ENCODE measurements at regions not wholly inside any gene's neighbourhood (a gene's known extent, or its start where the extent isn't known, plus 50 kb on each side); places are given as distances from the start of the nearest gene placed in this dataset.
"Not testable (repeated sequence)": the region's sequence is repeated elsewhere in the genome, so short reads cannot be mapped to it uniquely, and the experiment has no call there.

- no peak for ATAC-seq
- intact Hi-C loops (cut with DNase I): no loop called here
- DNase-seq (ENCODE audit: missing footprints): no peak
Measured at GRCh38 chr17:13129356-13129755, 111.5 kb upstream of the ELAC2 start.

- intact Hi-C loops (cut with DNase I): no loop called here
- DNase-seq (ENCODE audit: missing footprints) (no peak), ATAC-seq (no peak)
Measured at GRCh38 chr17:13128676-13129075, 110.8 kb upstream of the ELAC2 start.

DNA sequence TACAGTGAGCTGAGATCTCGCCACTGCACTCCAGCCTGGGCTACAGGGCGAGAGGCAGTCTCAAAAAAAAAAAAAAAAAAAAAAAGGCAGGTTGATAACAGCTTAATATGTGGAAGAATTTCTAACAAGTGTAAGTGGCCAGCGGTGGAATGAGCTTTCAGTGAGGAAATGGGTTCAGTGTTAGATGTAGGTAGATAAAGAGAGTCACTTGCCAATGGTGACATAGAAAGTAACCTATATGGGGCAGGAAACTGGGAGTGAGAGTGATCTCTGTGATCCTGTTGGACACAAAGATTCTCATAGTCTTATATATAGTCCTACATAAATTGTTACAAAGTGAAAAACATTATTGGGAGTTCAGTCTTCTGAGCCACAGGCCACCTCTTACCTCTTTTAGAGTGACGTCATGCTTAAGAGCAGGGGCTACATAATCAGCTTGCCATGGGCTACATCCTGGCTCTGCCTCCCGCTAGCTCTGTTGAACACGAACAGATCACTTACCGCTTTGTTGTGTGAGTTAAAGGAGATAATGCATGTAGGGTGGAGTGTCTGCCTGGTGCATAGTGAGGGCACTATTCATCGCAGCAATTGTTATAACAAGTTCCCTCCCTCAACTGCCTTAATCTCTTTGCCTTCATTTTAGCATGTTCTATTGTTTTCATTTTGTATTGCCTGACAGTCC, 110.2 kb upstream of the ELAC2 start:
- no peak for DNase-seq (ENCODE audit: missing footprints)
- intact Hi-C loops (cut with DNase I): no loop called here
- no peak for ATAC-seq

GRCh38 chr17:13120864-13121263, 103.0 kb upstream of the ELAC2 start:
- DNase-seq (ENCODE audit: missing footprints): no peak
- intact Hi-C loops (cut with DNase I): no loop called here
- no peak for ATAC-seq

- intact Hi-C loops (cut with DNase I): no loop called here
- ATAC-seq (no peak), DNase-seq (ENCODE audit: missing footprints) (no peak)
Measured at GRCh38 chr17:13118311-13118710, 100.5 kb upstream of the ELAC2 start.

DNA sequence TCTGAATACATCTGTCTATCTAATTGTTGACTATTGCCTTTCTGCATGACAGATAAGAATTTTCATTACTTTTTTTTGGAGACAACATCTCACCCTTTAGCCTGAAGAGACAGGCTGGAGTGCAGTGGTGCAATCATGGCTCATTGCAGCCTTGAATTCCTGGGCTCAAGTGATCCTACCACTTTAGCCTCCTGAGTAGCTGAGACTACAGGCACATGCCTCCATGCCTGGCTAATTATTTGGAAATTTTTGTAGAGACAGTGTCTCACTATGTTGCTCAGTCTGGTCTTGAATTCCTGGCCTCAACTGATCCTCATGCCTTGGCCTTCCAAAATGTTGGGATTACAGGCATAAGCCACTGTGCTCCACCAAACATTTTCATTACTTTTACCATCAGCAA, 99.8 kb upstream of the ELAC2 start:
- intact Hi-C loops (cut with DNase I): no loop called here
- ATAC-seq: no peak
- no peak for DNase-seq (ENCODE audit: missing footprints)

GRCh38 chr17:13114601-13115031, 96.8 kb upstream of the ELAC2 start:
- ATAC-seq (peak; percentile 65), DNase-seq (ENCODE audit: missing footprints) (no peak)
- intact Hi-C loops (cut with DNase I): no loop called here

DNA sequence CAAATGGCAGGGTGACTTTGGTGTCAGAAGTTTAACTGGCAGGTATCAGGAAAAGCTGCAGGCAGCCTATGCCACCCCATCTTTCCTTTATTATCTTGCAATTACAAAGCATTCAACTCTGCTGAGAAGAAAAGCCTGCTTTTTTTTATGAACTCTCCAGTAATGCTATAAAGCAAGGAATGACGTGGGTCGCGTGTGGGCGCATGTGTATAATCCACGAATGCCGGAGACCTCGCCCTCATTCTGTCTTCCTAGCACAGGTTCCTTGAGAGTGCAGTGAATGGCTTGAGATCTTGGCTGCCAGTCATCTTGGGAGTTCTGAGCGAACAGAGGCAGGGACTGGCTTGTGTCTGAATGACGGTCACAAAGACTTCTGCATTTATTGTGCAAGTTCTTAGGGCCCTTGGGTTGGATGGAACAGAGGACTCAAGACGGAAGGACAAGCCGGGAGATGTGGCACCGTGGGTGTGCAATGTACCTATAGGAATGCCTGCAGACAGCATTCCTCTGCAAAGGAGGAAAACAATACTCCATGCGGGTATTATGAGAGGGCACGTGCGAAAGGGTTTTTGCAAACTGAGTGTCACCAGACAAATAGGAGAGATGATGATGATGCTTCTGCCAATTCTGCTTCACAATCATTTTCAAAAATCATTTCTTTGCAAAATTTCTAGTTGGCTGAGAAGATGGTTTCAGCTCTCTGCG, 96.1 kb upstream of the ELAC2 start:
- ATAC-seq (no peak), DNase-seq (ENCODE audit: missing footprints) (no peak)
- intact Hi-C loops (cut with DNase I): no loop called here

- intact Hi-C loops (cut with DNase I): no loop called here
- ATAC-seq: no peak
- DNase-seq (ENCODE audit: missing footprints): no peak
Measured at GRCh38 chr17:13107676-13108235, 89.9 kb upstream of the ELAC2 start.

DNA sequence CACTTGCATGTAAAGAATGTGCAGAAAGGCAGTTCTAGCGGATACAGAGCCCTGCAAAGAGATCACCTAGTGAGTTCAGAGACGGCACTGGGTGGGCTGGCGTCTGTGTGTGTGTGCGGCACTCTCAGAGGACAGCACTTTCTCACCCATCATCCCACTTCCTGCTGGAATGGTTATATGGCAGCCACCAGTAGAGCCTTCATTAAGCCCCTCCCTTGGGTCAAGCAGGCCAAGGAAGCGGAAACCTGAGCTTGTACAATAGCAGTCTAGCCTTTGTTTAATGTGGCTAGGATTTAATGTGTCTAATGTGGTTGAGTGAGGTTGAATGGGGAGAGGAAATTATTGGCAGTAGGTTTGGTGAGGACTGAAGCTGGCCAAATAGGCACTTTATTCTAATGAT, 88.3 kb upstream of the ELAC2 start:
- DNase-seq (ENCODE audit: missing footprints): no peak
- ATAC-seq: no peak

GRCh38 chr17:13104576-13104975, 86.7 kb upstream of the ELAC2 start:
- DNase-seq (ENCODE audit: missing footprints) (no peak), ATAC-seq (no peak)
- intact Hi-C loops (cut with DNase I): no loop called here

More for the DNA sequence above, 88.3 kb upstream of the ELAC2 start:
- intact Hi-C loops (cut with DNase I): no loop called here

GRCh38 chr17:13102477-13102876, 84.7 kb upstream of the ELAC2 start:
- ATAC-seq: no peak
- intact Hi-C loops (cut with DNase I): no loop called here
- DNase-seq (ENCODE audit: missing footprints): no peak

- DNase-seq (ENCODE audit: missing footprints) (no peak), ATAC-seq (no peak)
- intact Hi-C loops (cut with DNase I): no loop called here
Measured at GRCh38 chr17:13099926-13100325, 82.1 kb upstream of the ELAC2 start.

GRCh38 chr17:13099089-13099735, 81.4 kb upstream of the ELAC2 start:
- DNase-seq (ENCODE audit: missing footprints): no peak
- ATAC-seq: no peak
- intact Hi-C loops (cut with DNase I): no loop called here

GRCh38 chr17:13096291-13096690, 78.5 kb upstream of the ELAC2 start:
- intact Hi-C loops (cut with DNase I): no loop called here
- DNase-seq (ENCODE audit: missing footprints) (no peak), ATAC-seq (no peak)

DNA sequence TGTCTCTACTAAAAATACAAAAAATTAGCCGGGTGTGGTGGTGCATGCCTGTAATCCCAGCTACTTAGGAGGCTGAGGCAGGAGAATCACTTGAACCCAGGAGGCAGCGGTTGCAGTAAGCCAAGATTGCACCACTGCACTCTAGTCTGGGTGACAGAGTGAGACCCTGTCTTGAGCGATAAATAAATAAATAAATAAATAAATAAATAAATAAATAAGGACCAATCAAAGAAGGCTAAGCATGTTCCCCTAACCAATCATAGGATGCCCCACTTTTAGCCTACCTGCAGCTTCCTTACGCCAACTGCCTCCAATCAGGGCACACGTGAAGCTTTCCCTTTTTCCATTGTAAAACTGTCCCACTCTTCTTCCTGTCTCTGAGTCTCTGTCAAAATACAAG, 74.2 kb upstream of the ELAC2 start:
- ATAC-seq; intact Hi-C loops (cut with DNase I); DNase-seq (ENCODE audit: missing footprints): not testable (repeated sequence)

DNA sequence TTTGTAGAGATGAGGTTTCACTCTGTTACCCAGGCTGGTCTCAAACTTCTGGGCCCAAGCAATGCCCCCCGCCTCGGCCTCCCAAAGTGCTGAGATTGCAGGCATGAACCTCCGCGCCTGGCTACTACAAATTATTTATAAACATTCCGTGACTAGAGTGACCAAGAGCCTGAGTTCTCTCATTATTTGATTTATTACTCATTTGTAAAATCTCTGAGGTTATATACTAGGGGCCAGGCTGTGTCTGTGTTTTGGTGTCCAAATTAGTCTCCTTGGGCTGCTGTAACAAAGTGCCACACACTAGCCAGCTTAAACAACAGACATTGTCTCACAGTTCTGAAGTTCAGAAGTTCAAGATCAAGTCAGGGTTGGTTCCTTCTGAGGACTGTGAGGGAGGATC, 70.8 kb upstream of the ELAC2 start:
- no peak for ATAC-seq
- DNase-seq (ENCODE audit: missing footprints): no peak
- intact Hi-C loops (cut with DNase I): no loop called here

DNA sequence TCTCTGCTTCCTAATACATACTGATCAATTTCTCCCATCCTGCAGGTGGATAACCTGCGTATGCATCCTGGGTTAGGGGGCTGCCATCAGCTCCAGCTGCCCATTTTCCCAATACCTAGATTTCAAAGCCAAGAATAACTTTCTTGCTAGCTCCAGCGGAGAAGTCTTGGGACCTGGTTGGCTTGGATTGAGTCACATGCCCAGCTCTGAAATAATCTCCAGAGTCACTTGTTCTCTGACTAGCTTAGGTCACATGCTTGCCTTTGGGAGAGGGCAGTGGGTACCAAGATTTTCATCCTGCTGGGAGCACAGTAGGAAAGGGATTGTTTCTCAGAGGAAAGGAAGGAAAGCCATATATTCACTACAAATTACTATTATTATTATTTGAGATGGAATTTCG, 70.0 kb upstream of the ELAC2 start:
- intact Hi-C loops (cut with DNase I): no loop called here
- DNase-seq (ENCODE audit: missing footprints) (no peak), ATAC-seq (no peak)

DNA sequence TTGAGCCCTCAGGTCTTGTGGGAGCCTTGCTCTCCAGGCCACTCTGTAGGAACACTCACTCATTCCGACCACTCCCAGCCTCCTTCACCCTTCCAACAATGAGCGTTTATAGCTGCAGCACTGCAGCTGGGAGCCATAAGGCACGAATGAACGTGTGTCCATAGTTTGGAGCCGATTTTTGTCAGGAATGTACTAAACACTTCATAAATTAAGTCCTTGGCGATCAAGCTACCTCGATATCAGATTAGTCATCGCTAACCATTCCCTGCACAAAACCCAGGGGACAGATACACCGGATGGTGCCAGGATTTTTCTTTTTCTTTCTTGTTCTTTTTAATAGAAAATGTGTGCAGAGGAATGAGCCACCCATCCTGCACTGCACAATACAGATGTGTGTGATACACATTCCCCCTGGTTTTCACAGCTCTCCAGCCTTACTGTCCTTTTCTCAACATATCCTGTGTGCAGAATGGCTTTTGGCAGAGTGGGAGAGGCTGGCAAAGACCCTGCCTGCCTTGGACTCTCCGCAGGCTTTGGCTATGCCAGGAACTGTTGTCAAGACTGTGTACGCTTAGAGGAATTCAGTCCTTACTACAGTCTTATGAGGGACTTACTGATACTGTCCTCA, 68.4 kb upstream of the ELAC2 start:
- intact Hi-C loops (cut with DNase I): no loop called here
- ATAC-seq: peak; percentile 86
- DNase-seq (ENCODE audit: missing footprints): no peak
